ENCODE measurements at regions not wholly inside any gene's neighbourhood (a gene's known extent, or its start where the extent isn't known, plus 50 kb on each side); places are given as distances from the start of the nearest gene placed in this dataset.
A peak's percentile ranks its signal among the peaks of the same experiment; 100 is the strongest.

DNA sequence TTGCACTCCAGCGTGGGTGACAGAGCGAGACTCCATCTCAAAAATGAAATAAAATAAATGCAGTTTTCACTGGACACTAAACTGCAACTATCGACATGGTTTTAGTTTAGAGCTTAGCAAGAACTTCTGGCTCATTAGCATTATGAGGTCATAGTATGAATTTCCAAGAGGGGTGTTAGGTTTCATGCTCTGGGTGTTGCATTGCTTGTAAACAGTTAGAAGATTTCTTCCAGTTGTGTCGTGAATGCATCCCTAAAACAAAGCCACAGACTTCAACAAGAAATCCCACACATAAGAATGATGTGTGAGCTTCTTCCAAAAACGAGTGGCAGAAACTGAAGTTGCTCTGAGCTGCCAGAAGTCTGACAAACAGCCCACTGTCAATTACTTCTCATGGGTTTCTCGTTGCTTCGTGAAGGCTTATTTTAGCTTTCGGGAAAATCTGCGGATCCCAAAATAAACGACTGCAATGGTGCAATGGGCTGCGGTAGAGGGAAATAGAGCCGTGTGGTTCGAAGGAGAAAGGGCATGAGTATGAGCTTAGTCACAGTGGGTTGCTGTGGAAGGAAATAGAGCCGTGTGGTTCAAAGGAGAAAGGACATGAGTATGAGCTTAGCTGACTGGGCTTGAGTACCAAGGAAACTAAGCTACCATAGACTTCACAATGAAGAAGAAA, 354.9 kb downstream of the DHRSX start:
- Histone ChIP-seq H3K9ac (ENCODE audit: insufficient read depth, low read length, poor library complexity, severe bottlenecking) (no peak overlapping the region), H3K27ac (ENCODE audit: low read depth in 1 of 2, low read length in 2 of 2) (no peak overlapping the region), H3K4me1 (ENCODE audit: control insufficient read depth in 1 of 2, insufficient read depth in 2 of 2, low read length in 2 of 2) (peaks cover 0 to 4% of the 10 kb centered on the region in 2 donors), H3K27me3 (ENCODE audit: control insufficient read depth in 2 of 2, insufficient read depth in 2 of 2, low read length in 2 of 2) (no peaks in the 10 kb centered on the region), H3K79me2 (ENCODE audit: insufficient read depth, low read length) (no peaks in the 10 kb centered on the region), H3K9me3 (replicated peaks in 1 of 2; ENCODE audit: control insufficient read depth in 1 of 2, insufficient read depth in 1 of 2, low read length in 2 of 2) (peaks cover 16 to 17% of the 10 kb centered on the region in 2 donors), H2AFZ (ENCODE audit: insufficient read depth, low read depth, low read length, poor library complexity, severe bottlenecking) (no peak overlapping the region), H4K20me1 (ENCODE audit: insufficient read depth, low read length) (no peaks in the 10 kb centered on the region), H3K36me3 (replicated peaks in 1 of 2; ENCODE audit: control insufficient read depth in 1 of 2, insufficient read depth in 2 of 2, low read length in 2 of 2) (no peaks in the 10 kb centered on the region), H3K4me3 (replicated peaks in 1 of 3; ENCODE audit: low read depth in 2 of 3, low read length in 3 of 3) (no peak overlapping the region), H3K4me2 (replicated peaks; ENCODE audit: extremely low read depth, low read length, poor library complexity, severe bottlenecking) (peak overlapping the region; percentile 19)
- Mint-ChIP-seq H3K27ac (no peak overlapping the region), H3K27me3 (ENCODE audit: low read depth in 3 of 3) (peaks cover 0 to 1% (median 0%) of the 10 kb centered on the region in 3 donors), H3K9me3 (peaks cover 10 to 39% (median 20%) of the 10 kb centered on the region in 7 donors), H3K36me3 (no peaks in the 10 kb centered on the region), H3K4me3 (peak overlapping the region in 1 of 2 donors; percentile 22), H3K4me1 (peaks cover 8% of the 10 kb centered on the region)
- TF ChIP-seq, protein P1, sequence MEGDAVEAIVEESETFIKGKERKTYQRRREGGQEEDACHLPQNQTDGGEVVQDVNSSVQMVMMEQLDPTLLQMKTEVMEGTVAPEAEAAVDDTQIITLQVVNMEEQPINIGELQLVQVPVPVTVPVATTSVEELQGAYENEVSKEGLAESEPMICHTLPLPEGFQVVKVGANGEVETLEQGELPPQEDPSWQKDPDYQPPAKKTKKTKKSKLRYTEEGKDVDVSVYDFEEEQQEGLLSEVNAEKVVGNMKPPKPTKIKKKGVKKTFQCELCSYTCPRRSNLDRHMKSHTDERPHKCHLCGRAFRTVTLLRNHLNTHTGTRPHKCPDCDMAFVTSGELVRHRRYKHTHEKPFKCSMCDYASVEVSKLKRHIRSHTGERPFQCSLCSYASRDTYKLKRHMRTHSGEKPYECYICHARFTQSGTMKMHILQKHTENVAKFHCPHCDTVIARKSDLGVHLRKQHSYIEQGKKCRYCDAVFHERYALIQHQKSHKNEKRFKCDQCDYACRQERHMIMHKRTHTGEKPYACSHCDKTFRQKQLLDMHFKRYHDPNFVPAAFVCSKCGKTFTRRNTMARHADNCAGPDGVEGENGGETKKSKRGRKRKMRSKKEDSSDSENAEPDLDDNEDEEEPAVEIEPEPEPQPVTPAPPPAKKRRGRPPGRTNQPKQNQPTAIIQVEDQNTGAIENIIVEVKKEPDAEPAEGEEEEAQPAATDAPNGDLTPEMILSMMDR (IDR thresholded peaks at IDR 0.05) = no peak
- DNase-seq = no peak
- intact Hi-C loops (cut with micrococcal nuclease) = no loop called here
- 28% methylated on average over 10 of the region's 14 CpGs for whole genome bisulfite sequencing (ENCODE audit: insufficient coverage)

DNA sequence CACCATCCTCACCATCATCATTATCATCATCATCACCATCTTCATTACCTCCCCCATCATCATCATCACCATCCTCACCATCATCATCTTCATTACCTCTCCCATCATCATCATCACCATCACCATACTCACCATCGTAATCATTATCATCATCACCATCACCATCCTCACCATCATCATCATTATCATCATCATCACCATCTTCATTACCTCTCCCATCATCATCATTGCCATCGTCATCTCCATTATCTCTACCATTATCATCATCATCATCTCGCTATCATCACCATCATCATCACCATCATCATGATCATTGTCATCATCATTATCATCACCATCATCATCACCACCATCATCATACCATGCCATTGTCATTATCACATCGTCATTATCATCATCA, 362.9 kb downstream of the DHRSX start:
- H3K4me1 ChIP-seq (ENCODE audit: control insufficient read depth in 1 of 2, insufficient read depth in 2 of 2, low read length in 2 of 2) = no peaks in the 10 kb centered on the region
- no peaks in the 10 kb centered on the region for H3K4me1 Mint-ChIP-seq
- no peaks in the 10 kb centered on the region for H3K36me3 ChIP-seq (replicated peaks in 1 of 2; ENCODE audit: control insufficient read depth in 1 of 2, insufficient read depth in 2 of 2, low read length in 2 of 2)
- TF ChIP-seq, protein P1 (IDR thresholded peaks at IDR 0.05) = no peak
- intact Hi-C loops (cut with micrococcal nuclease) = no loop called here
- H3K27me3 ChIP-seq (ENCODE audit: control insufficient read depth in 2 of 2, insufficient read depth in 2 of 2, low read length in 2 of 2) = no peaks in the 10 kb centered on the region
- H3K27ac ChIP-seq (ENCODE audit: low read depth in 1 of 2, low read length in 2 of 2) = no peak overlapping the region
- peaks cover 10 to 17% (median 13%) of the 10 kb centered on the region in 7 donors for H3K9me3 Mint-ChIP-seq
- peaks cover 4 to 9% of the 10 kb centered on the region in 2 donors for H3K9me3 ChIP-seq (replicated peaks in 1 of 2; ENCODE audit: control insufficient read depth in 1 of 2, insufficient read depth in 1 of 2, low read length in 2 of 2)
- H3K4me3 Mint-ChIP-seq = no peak overlapping the region
- H4K20me1 ChIP-seq (ENCODE audit: insufficient read depth, low read length) = no peaks in the 10 kb centered on the region
- DNase-seq = no peak
- H3K4me2 ChIP-seq (replicated peaks; ENCODE audit: extremely low read depth, low read length, poor library complexity, severe bottlenecking) = no peak overlapping the region
- peaks cover 0 to 3% (median 1%) of the 10 kb centered on the region in 3 donors for H3K27me3 Mint-ChIP-seq (ENCODE audit: low read depth in 3 of 3)
- H3K9ac ChIP-seq (ENCODE audit: insufficient read depth, low read length, poor library complexity, severe bottlenecking) = no peak overlapping the region
- no peak overlapping the region for H3K27ac Mint-ChIP-seq
- H2AFZ ChIP-seq (ENCODE audit: insufficient read depth, low read depth, low read length, poor library complexity, severe bottlenecking) = no peak overlapping the region
- H3K4me3 ChIP-seq (replicated peaks in 1 of 3; ENCODE audit: low read depth in 2 of 3, low read length in 3 of 3) = no peak overlapping the region
- 100% methylated on average over 4 of the region's 4 CpGs for WGBS (ENCODE audit: insufficient coverage)
- no peaks in the 10 kb centered on the region for H3K79me2 ChIP-seq (ENCODE audit: insufficient read depth, low read length)
- H3K36me3 Mint-ChIP-seq = no peaks in the 10 kb centered on the region
